ENCODE measurements at regions not wholly inside any gene's neighbourhood (a gene's known extent, or its start where the extent isn't known, plus 50 kb on each side); places are given as distances from the start of the nearest gene placed in this dataset.

DNA sequence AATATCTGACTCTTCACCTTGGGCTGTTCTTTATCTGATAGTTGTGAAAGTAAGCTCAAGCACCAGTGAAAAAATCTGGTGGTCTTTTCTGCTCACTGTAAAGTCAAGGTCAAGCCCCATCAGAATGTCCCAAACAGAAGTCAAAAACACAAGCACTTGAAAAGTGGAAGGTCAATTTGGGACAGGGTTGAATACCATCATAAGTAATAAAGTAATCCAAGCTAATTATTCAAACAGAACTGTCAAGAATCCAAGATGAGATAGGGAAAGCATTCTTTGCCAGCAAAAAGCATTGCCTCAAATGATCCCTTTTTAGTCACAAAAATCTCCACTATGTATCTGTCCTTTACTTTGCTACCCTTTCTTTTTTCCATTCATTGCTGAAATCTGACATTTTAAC, 430.1 kb upstream of the NPVF start:
- TF ChIP-seq POLR2A (IDR thresholded peaks at IDR 0.05; ENCODE audit: low read depth) (no peak), EP300 (IDR thresholded peaks at IDR 0.05) (no peak), POLR2AphosphoS5 (IDR thresholded peaks at IDR 0.05) (no peak)
- TF ChIP-seq, protein P1, sequence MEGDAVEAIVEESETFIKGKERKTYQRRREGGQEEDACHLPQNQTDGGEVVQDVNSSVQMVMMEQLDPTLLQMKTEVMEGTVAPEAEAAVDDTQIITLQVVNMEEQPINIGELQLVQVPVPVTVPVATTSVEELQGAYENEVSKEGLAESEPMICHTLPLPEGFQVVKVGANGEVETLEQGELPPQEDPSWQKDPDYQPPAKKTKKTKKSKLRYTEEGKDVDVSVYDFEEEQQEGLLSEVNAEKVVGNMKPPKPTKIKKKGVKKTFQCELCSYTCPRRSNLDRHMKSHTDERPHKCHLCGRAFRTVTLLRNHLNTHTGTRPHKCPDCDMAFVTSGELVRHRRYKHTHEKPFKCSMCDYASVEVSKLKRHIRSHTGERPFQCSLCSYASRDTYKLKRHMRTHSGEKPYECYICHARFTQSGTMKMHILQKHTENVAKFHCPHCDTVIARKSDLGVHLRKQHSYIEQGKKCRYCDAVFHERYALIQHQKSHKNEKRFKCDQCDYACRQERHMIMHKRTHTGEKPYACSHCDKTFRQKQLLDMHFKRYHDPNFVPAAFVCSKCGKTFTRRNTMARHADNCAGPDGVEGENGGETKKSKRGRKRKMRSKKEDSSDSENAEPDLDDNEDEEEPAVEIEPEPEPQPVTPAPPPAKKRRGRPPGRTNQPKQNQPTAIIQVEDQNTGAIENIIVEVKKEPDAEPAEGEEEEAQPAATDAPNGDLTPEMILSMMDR (IDR thresholded peaks at IDR 0.05) = no peak
